ENCODE measurements at regions not wholly inside any gene's neighbourhood (a gene's known extent, or its start where the extent isn't known, plus 50 kb on each side); places are given as distances from the start of the nearest gene placed in this dataset.

- TF ChIP-seq POLR2AphosphoS5 (IDR thresholded peaks at IDR 0.05) (no peak), CTCF (IDR thresholded peaks at IDR 0.05) (no peak), EP300 (IDR thresholded peaks at IDR 0.05) (no peak)
Measured at GRCh38 chr1:108063703-108064102, 98.7 kb upstream of the VAV3 start.

All from stomach (tissue), 4 donors.